ENCODE measurements at regions not wholly inside any gene's neighbourhood (a gene's known extent, or its start where the extent isn't known, plus 50 kb on each side); places are given as distances from the start of the nearest gene placed in this dataset.
"Not testable (repeated sequence)": the region's sequence is repeated elsewhere in the genome, so short reads cannot be mapped to it uniquely, and the experiment has no call there.

GRCh38 chr3:191894406-191894805 is 433.4 kb downstream of the PYDC2 start:
- DNase-seq (ENCODE audit: low read depth, low spot score): no peak
- in situ Hi-C loops (cut with HindIII; ENCODE audit: low pct_unique_long_range_greater_than_20kb, low sequenced_read_pairs): no loop called here

- in situ Hi-C loops (cut with HindIII; ENCODE audit: low pct_unique_long_range_greater_than_20kb, low sequenced_read_pairs): no loop called here
These were observed 440.8 kb downstream of the PYDC2 start for GRCh38 chr3:191901741-191902140.

GRCh38 chr3:191912616-191913204 is 451.7 kb downstream of the PYDC2 start:
- in situ Hi-C loops (cut with HindIII; ENCODE audit: low pct_unique_long_range_greater_than_20kb, low sequenced_read_pairs): no loop called here

More at GRCh38 chr3:191901741-191902140, 440.8 kb downstream of the PYDC2 start:
- DNase-seq (ENCODE audit: low read depth, low spot score): no peak

DNA sequence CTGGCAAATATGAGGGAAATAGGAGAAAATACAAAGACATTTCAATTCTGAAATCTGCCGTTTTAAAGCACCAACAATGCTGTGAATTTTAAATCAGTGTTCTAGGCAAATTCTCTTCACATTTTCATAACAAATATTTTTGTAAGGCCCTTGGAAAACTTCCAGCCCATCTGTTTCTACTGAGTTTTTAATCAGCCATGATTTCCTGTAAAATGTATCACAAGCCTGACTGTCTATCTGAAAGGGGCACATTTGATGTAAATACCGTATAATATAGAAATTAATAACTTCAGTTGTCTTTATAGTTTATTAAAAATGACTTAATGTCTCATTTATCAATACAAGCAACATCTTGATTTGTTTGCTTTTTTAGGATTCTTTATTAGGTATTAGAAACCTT is 454.7 kb downstream of the PYDC2 start:
- DNase-seq (ENCODE audit: low read depth, low spot score): no peak
- in situ Hi-C loops (cut with HindIII; ENCODE audit: low pct_unique_long_range_greater_than_20kb, low sequenced_read_pairs): no loop called here

More at GRCh38 chr3:191912616-191913204, 451.7 kb downstream of the PYDC2 start:
- DNase-seq (ENCODE audit: low read depth, low spot score): no peak

GRCh38 chr3:191919491-191920026 is 458.6 kb downstream of the PYDC2 start:
- in situ Hi-C loops (cut with HindIII; ENCODE audit: low pct_unique_long_range_greater_than_20kb, low sequenced_read_pairs): no loop called here
- DNase-seq (ENCODE audit: low read depth, low spot score): no peak

DNA sequence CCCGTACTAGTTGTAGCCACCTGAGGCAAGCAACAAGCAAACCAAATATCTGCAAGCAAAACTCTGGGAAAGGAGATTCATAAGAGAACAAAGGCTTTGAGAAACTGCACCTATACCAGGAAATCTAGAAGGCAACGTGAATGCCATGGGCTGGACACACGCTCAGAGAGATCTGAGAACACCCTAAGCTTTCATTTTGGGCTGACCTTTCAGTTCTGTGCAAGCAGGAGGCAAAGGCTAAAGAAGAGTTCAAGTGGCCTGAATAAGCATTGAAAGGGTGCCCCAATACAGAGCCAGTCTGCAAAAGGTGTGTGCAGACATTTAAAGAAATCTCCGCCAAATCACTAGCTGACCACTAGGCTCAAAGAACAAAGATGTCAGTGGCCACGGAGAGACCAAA is 461.6 kb downstream of the PYDC2 start:
- DNase-seq (ENCODE audit: low read depth, low spot score): no peak
- in situ Hi-C loops (cut with HindIII; ENCODE audit: low pct_unique_long_range_greater_than_20kb, low sequenced_read_pairs): no loop called here

DNA sequence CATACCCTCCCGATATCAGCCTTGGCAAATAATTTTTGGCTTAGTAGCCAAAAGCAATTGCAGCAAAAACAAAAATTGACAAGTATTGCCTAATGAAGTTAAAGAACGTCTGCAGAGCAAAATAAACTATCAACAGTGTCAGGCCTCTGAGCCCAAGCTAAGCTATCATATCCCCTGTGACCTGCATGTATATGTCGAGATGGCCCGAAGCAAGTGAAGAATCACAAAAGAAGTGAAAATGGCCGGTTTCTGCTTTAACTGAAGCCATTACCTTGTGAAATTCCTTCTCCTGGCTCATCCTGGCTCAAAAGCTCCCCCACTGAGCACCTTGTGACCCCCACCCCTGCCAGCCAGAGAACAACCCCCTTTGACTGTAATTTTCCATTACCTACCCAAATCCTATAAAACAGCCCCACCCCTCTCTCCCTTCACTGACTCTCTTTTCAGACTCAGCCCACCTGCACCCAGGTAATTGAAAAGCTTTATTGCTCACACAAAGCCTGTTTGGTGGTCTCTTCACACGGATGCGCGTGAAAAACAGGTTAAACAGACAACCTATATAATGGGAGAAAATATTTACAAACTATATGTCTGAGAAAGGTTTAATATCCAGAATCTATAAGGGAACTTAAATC is 466.3 kb downstream of the PYDC2 start:
- in situ Hi-C loops (cut with HindIII; ENCODE audit: low pct_unique_long_range_greater_than_20kb, low sequenced_read_pairs); DNase-seq (ENCODE audit: low read depth, low spot score): not testable (repeated sequence)

DNA sequence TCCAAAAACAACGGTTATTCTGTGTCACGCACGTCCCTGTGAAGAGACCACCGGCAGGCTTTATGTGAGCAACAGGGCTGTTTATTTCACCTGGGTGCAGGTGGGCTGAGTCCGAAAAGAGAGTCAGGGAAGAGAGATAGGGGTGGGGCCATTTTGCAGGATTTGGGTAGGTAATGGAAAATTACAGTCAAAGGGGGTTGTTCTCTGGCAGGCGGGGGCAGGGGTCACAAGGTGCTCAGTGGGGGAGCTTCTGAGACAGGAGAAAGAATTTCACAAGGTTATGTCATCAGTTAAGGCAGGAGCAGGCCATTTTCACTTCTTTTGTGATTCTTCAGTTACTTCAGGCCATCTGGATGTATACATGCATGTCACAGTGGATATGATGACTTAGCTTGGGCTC is 467.0 kb downstream of the PYDC2 start:
- DNase-seq (ENCODE audit: low read depth, low spot score); in situ Hi-C loops (cut with HindIII; ENCODE audit: low pct_unique_long_range_greater_than_20kb, low sequenced_read_pairs): not testable (repeated sequence)

DNA sequence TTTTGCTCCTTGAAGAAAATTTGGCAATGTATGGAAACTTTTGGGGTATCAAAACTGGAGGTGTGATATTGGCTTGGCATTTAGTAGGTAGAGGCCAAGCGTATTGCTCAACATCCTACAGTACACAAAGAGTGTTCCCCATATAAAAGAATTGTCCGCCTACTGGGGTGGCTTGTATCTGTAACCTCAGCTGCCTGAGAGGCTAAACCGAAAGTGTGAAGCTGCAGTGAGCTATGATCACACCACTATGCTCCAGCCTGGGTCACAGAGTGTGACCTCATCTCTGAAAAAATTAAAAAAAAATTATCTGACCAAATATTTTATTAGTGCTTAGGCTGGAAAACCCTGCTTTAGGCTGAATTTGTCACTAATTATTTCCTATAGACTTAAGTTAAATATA is 483.9 kb downstream of the PYDC2 start:
- in situ Hi-C loops (cut with HindIII; ENCODE audit: low pct_unique_long_range_greater_than_20kb, low sequenced_read_pairs): no loop called here
- DNase-seq (ENCODE audit: low read depth, low spot score): no peak

DNA sequence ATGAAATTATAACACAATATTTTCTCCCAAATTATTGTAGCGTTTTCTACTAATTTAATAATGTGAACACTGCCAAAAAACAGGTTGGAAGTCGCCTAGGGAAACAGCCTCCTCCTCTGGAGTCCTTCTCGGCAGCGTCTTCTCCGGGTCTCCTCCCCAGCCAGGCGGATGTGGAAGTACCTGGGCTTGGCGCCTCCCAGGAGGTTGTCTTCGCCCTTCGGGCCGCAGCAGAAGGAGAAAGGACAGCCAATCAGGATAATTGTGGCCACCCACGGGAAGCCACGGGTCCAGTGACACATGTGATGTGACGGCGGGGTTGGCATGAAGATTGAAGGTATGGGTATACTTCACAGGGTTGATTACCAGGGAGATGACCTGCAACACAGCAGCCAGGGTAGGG is 491.2 kb downstream of the PYDC2 start:
- DNase-seq (ENCODE audit: low read depth, low spot score): no peak
- in situ Hi-C loops (cut with HindIII; ENCODE audit: low pct_unique_long_range_greater_than_20kb, low sequenced_read_pairs): no loop called here

GRCh38 chr3:191952609-191953008 is 491.6 kb downstream of the PYDC2 start:
- DNase-seq (ENCODE audit: low read depth, low spot score): no peak
- in situ Hi-C loops (cut with HindIII; ENCODE audit: low pct_unique_long_range_greater_than_20kb, low sequenced_read_pairs): no loop called here

- no peak for DNase-seq (ENCODE audit: low read depth, low spot score)
- in situ Hi-C loops (cut with HindIII; ENCODE audit: low pct_unique_long_range_greater_than_20kb, low sequenced_read_pairs): no loop called here
These were observed 498.2 kb downstream of the PYDC2 start for GRCh38 chr3:191958980-191959671.

GRCh38 chr3:191959876-191960413 is 499.0 kb downstream of the PYDC2 start:
- in situ Hi-C loops (cut with HindIII; ENCODE audit: low pct_unique_long_range_greater_than_20kb, low sequenced_read_pairs): no loop called here
- no peak for DNase-seq (ENCODE audit: low read depth, low spot score)

DNA sequence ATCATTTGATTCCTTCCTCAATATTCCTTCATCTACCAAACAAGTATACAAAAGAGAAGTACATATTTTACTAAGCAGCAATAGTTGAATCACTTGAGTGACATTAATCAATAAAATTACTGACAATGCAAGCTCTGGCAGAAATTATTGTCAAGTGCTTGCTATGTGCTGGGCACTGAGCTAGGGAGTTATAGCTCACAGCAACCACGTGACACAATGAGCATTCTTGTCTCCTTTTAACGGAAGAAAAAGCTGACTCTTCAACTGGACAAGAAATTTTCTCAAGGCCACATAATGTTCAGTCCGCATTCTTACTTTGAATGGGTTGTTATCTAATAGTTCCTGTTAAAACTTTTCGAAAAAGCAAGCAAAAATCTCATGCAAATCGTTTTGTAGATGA is 500.1 kb downstream of the PYDC2 start:
- DNase-seq (ENCODE audit: low read depth, low spot score): no peak
- in situ Hi-C loops (cut with HindIII; ENCODE audit: low pct_unique_long_range_greater_than_20kb, low sequenced_read_pairs): no loop called here

DNA sequence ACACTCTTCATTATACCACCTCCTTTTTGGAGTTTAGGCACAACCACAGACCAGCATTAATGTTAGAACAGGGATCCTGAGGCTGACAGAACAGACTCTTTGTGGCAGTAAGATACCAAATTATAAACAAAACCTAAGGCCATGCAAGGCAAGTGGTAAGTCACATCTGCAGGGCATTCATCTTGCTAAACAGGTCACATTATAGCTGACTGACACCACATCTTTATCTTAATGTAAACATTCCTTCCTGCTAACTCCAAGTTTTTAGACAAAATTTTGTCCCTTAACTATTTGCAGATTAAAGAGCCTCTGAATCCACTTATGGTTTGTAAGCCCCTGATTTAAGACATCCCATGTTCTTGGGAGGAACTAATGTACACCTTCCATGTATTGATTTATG is 500.6 kb downstream of the PYDC2 start:
- DNase-seq (ENCODE audit: low read depth, low spot score): no peak
- in situ Hi-C loops (cut with HindIII; ENCODE audit: low pct_unique_long_range_greater_than_20kb, low sequenced_read_pairs): no loop called here

GRCh38 chr3:191962324-191962723 is 501.4 kb downstream of the PYDC2 start:
- no peak for DNase-seq (ENCODE audit: low read depth, low spot score)
- in situ Hi-C loops (cut with HindIII; ENCODE audit: low pct_unique_long_range_greater_than_20kb, low sequenced_read_pairs): no loop called here

- in situ Hi-C loops (cut with HindIII; ENCODE audit: low pct_unique_long_range_greater_than_20kb, low sequenced_read_pairs): no loop called here
- no peak for DNase-seq (ENCODE audit: low read depth, low spot score)
These were observed 502.2 kb downstream of the PYDC2 start for GRCh38 chr3:191963182-191963581.

GRCh38 chr3:191966556-191966955 is 505.6 kb downstream of the PYDC2 start:
- DNase-seq (ENCODE audit: low read depth, low spot score): no peak
- in situ Hi-C loops (cut with HindIII; ENCODE audit: low pct_unique_long_range_greater_than_20kb, low sequenced_read_pairs): no loop called here
